VCaP (cell line): ENCODE measurements at regions not wholly inside any gene's neighbourhood (a gene's known extent, or its start where the extent isn't known, plus 50 kb on each side); places are given as distances from the start of the nearest gene placed in this dataset.
"Not testable (repeated sequence)": the region's sequence is repeated elsewhere in the genome, so short reads cannot be mapped to it uniquely, and the experiment has no call there.

Experiments used
- H3K27ac ChIP-seq: fragments of 450-650 bp; 2 replicates; pipeline ENCODE4 v1.5.1; 2017
- CTCF ChIP-seq: fragments of 450-650 bp; conservative IDR thresholded peaks from 2 replicates; pipeline ENCODE4 v1.5.1; 2017; ENCODE audit warnings: mild to moderate bottlenecking, moderate library complexity

GRCh38 chr1:29758781-29759499, 522.6 kb downstream of the PTPRU start:
- no peak for TF ChIP-seq CTCF
- H3K27ac ChIP-seq: no peak overlapping the region

GRCh38 chr1:29757866-29758780, 521.8 kb downstream of the PTPRU start:
- no peak for TF ChIP-seq CTCF

GRCh38 chr1:29756901-29757725, 520.8 kb downstream of the PTPRU start:
- no peak for TF ChIP-seq CTCF
- H3K27ac ChIP-seq: no peak overlapping the region

More at GRCh38 chr1:29757866-29758780, 521.8 kb downstream of the PTPRU start:
- H3K27ac ChIP-seq: no peak overlapping the region

- TF ChIP-seq CTCF: no peak
- no peak overlapping the region for H3K27ac ChIP-seq
These were observed 520.2 kb downstream of the PTPRU start for GRCh38 chr1:29756498-29756897.

- H3K27ac ChIP-seq: no peak overlapping the region
- no peak for TF ChIP-seq CTCF
These were observed 519.8 kb downstream of the PTPRU start for GRCh38 chr1:29756085-29756484.

GRCh38 chr1:29755412-29756015, 519.2 kb downstream of the PTPRU start:
- not testable (repeated sequence) for H3K27ac ChIP-seq

- no peak for TF ChIP-seq CTCF
- no peak overlapping the region for H3K27ac ChIP-seq
These were observed 518.5 kb downstream of the PTPRU start for GRCh38 chr1:29754573-29755375.
